GM18502 (cell line): ENCODE measurements at regions not wholly inside any gene's neighbourhood (a gene's known extent, or its start where the extent isn't known, plus 50 kb on each side); places are given as distances from the start of the nearest gene placed in this dataset.
"Not testable (repeated sequence)": the region's sequence is repeated elsewhere in the genome, so short reads cannot be mapped to it uniquely, and the experiment has no call there.

Experiments used
- ATAC-seq: cut with Tn5 transposase; IDR thresholded peaks from one replicate; pipeline ENCODE4 v1.9.1; 2021; ENCODE audit warnings: mild to moderate bottlenecking; ENCODE audit not compliant: unreplicated experiment, poor library complexity

- no peak for ATAC-seq
Measured at GRCh38 chr7:96770758-96771157, 61.1 kb upstream of the SEM1 start.

GRCh38 chr7:96772139-96772694 lies 62.6 kb upstream of the SEM1 start:
- no peak for ATAC-seq

GRCh38 chr7:96773483-96773882 lies 63.8 kb upstream of the SEM1 start:
- no peak for ATAC-seq

- ATAC-seq = no peak
Measured at GRCh38 chr7:96774358-96774757, 64.7 kb upstream of the SEM1 start.

GRCh38 chr7:96775046-96775445 lies 65.4 kb upstream of the SEM1 start:
- ATAC-seq = no peak

GRCh38 chr7:96778263-96778662 lies 68.6 kb upstream of the SEM1 start:
- ATAC-seq = no peak

GRCh38 chr7:96781919-96782318 lies 72.3 kb upstream of the SEM1 start:
- no peak for ATAC-seq

- ATAC-seq = not testable (repeated sequence)
Measured at GRCh38 chr7:96782686-96783298, 73.1 kb upstream of the SEM1 start.

GRCh38 chr7:96784597-96784996 lies 75.0 kb upstream of the SEM1 start:
- ATAC-seq = no peak

- no peak for ATAC-seq
Measured at GRCh38 chr7:96786261-96786997, 76.8 kb upstream of the SEM1 start.

GRCh38 chr7:96786998-96787395 lies 77.4 kb upstream of the SEM1 start:
- ATAC-seq = no peak

- ATAC-seq = no peak
Measured at GRCh38 chr7:96789914-96790313, 80.3 kb upstream of the SEM1 start.

- ATAC-seq = peak; percentile 79
Measured at GRCh38 chr7:96792115-96792514, 82.5 kb upstream of the SEM1 start.

- ATAC-seq = no peak
Measured at GRCh38 chr7:96794063-96794462, 84.4 kb upstream of the SEM1 start.

- no peak for ATAC-seq
Measured at GRCh38 chr7:96800122-96800521, 90.5 kb upstream of the SEM1 start.

- no peak for ATAC-seq
Measured at GRCh38 chr7:96800824-96801223, 91.2 kb upstream of the SEM1 start.

GRCh38 chr7:96819111-96819700 lies 109.6 kb upstream of the SEM1 start:
- no peak for ATAC-seq

- not testable (repeated sequence) for ATAC-seq
Measured at GRCh38 chr7:96821131-96821530, 111.5 kb upstream of the SEM1 start.

- no peak for ATAC-seq
Measured at GRCh38 chr7:96822824-96823223, 113.2 kb upstream of the SEM1 start.

GRCh38 chr7:96823274-96823673 lies 113.6 kb upstream of the SEM1 start:
- no peak for ATAC-seq

GRCh38 chr7:96824686-96825085 lies 115.0 kb upstream of the SEM1 start:
- no peak for ATAC-seq
